OCI-LY7 (cell line): ENCODE measurements at regions not wholly inside any gene's neighbourhood (a gene's known extent, or its start where the extent isn't known, plus 50 kb on each side); places are given as distances from the start of the nearest gene placed in this dataset.

Source experiments
- EZH2phosphoT487 ChIP-seq: fragments of 200-600 bp; sonication (generic); IDR thresholded peaks from 2 replicates; pipeline ENCODE4 v1.6.1; 2018; ENCODE audit warnings: low read depth, borderline replicate concordance, mild to moderate bottlenecking, mixed run types, antibody characterized with exemption, low read length, moderate library complexity, mixed read lengths
- TF ChIP-seq, protein P1 (sequence below): fragments of 200-600 bp; sonication (generic); conservative IDR thresholded peaks from 2 replicates; pipeline ENCODE4 v1.5.1; 2014; ENCODE audit warnings: mild to moderate bottlenecking, antibody characterized with exemption, low read length, moderate library complexity, mixed read lengths

- TF ChIP-seq, protein P1, sequence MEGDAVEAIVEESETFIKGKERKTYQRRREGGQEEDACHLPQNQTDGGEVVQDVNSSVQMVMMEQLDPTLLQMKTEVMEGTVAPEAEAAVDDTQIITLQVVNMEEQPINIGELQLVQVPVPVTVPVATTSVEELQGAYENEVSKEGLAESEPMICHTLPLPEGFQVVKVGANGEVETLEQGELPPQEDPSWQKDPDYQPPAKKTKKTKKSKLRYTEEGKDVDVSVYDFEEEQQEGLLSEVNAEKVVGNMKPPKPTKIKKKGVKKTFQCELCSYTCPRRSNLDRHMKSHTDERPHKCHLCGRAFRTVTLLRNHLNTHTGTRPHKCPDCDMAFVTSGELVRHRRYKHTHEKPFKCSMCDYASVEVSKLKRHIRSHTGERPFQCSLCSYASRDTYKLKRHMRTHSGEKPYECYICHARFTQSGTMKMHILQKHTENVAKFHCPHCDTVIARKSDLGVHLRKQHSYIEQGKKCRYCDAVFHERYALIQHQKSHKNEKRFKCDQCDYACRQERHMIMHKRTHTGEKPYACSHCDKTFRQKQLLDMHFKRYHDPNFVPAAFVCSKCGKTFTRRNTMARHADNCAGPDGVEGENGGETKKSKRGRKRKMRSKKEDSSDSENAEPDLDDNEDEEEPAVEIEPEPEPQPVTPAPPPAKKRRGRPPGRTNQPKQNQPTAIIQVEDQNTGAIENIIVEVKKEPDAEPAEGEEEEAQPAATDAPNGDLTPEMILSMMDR = no peak
- no peak for TF ChIP-seq EZH2phosphoT487
Measured at GRCh38 chrX:16251782-16252181, 84.5 kb downstream of the MAGEB17 start.
